ENCODE measurements at regions not wholly inside any gene's neighbourhood (a gene's known extent, or its start where the extent isn't known, plus 50 kb on each side); places are given as distances from the start of the nearest gene placed in this dataset.
A peak's percentile ranks its signal among the peaks of the same experiment; 100 is the strongest.

GRCh38 chr1:177586429-177586828 is 383.4 kb downstream of the SEC16B start:
- no peak for TF ChIP-seq CTCF (IDR thresholded peaks at IDR 0.05; ENCODE audit: insufficient read depth, low read length)
- no peak overlapping the region for H3K4me3 ChIP-seq (ENCODE audit: low read depth, low read length)
- peak; percentile 80 for DNase-seq (ENCODE audit: low read depth)

- H3K4me3 ChIP-seq (ENCODE audit: low read depth, low read length) = no peak overlapping the region
- TF ChIP-seq CTCF (IDR thresholded peaks at IDR 0.05; ENCODE audit: insufficient read depth, low read length) = no peak
- DNase-seq (ENCODE audit: low read depth) = peak; percentile 2
Measured at GRCh38 chr1:177585302-177586220, 384.3 kb downstream of the SEC16B start.

- no peak for DNase-seq (ENCODE audit: low read depth)
- no peak for TF ChIP-seq CTCF (IDR thresholded peaks at IDR 0.05; ENCODE audit: insufficient read depth, low read length)
Measured at GRCh38 chr1:177573901-177574300, 396.0 kb downstream of the SEC16B start.

GRCh38 chr1:177571485-177572076 is 398.3 kb downstream of the SEC16B start:
- H3K4me3 ChIP-seq (ENCODE audit: low read depth, low read length) = no peak overlapping the region
- no peak for TF ChIP-seq CTCF (IDR thresholded peaks at IDR 0.05; ENCODE audit: insufficient read depth, low read length)
- DNase-seq (ENCODE audit: low read depth) = peak; percentile 6

More at GRCh38 chr1:177573901-177574300, 396.0 kb downstream of the SEC16B start:
- H3K4me3 ChIP-seq (ENCODE audit: low read depth, low read length) = no peak overlapping the region

GRCh38 chr1:177571076-177571475 is 398.8 kb downstream of the SEC16B start:
- H3K4me3 ChIP-seq (ENCODE audit: low read depth, low read length) = no peak overlapping the region
- no peak for DNase-seq (ENCODE audit: low read depth)
- TF ChIP-seq CTCF (IDR thresholded peaks at IDR 0.05; ENCODE audit: insufficient read depth, low read length) = no peak

- no peak overlapping the region for H3K4me3 ChIP-seq (ENCODE audit: low read depth, low read length)
- TF ChIP-seq CTCF (IDR thresholded peaks at IDR 0.05; ENCODE audit: insufficient read depth, low read length) = no peak
- peak; percentile 57 for DNase-seq (ENCODE audit: low read depth)
Measured at GRCh38 chr1:177569476-177569875, 398.7 kb downstream of the BRINP2 start.

Measured in fibroblast of the aortic adventitia (primary cell).